Stimulated activated CD4-positive, alpha-beta T cell treated with anti-CD3 and anti-CD28 coated beads, Interleukin-4, amount 100 ng/mL, for 24 hours (primary cell): ENCODE measurements at regions not wholly inside any gene's neighbourhood (a gene's known extent, or its start where the extent isn't known, plus 50 kb on each side); places are given as distances from the start of the nearest gene placed in this dataset.
"Not testable (repeated sequence)": the region's sequence is repeated elsewhere in the genome, so short reads cannot be mapped to it uniquely, and the experiment has no call there.

Experiments used
- DNase-seq: peaks from one replicate; pipeline ENCODE4 v3.0.0-alpha.2; 2020

- peak; percentile 57 for DNase-seq
Observed at GRCh38 chr3:109806929-109807328, 469.6 kb upstream of the DPPA4 start.

DNA sequence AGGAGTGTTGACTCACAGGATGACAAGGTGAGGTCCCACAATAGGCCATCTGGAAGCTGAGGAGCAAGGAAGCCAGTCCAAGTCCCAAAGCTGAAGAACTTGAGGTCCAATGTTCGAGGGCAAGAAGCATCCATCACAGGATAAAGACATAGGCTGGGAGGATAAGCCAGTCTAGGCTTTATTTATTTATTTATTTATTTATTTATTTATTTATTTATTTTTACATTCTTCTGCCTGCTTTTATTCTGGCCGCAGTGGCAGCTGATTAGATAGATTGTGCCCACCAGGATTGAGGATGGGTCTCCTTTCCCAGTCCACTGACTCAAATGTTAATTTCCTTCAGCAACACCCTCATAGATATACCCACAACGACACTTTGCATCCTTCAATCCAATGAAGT is 472.2 kb upstream of the DPPA4 start:
- no peak for DNase-seq

DNA sequence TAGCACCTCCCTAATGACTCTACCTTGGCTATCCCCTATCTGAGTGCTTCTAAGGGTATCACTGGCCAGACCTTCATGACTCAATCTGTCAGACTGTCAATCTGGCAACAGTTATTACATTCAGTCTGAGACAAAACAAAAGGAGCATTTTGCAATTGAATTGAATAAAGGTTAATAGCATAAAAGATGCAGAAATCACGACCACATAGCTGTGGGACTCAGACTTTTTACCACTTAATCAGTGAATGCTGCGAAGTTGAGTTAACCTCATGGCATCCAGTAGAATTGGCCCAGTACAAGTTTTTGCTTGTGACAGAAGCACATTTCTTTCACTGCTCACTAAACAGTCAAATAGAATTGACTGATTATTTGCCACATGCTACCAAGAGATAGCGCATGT is 480.7 kb upstream of the DPPA4 start:
- no peak for DNase-seq

GRCh38 chr3:109819734-109820133 is 482.4 kb upstream of the DPPA4 start:
- no peak for DNase-seq

- DNase-seq: no peak
Observed at GRCh38 chr3:109825971-109826810, 488.8 kb upstream of the DPPA4 start.

GRCh38 chr3:109831403-109831802 is 494.1 kb upstream of the DPPA4 start:
- DNase-seq: no peak

GRCh38 chr3:109835958-109836357 is 498.6 kb upstream of the DPPA4 start:
- no peak for DNase-seq

DNA sequence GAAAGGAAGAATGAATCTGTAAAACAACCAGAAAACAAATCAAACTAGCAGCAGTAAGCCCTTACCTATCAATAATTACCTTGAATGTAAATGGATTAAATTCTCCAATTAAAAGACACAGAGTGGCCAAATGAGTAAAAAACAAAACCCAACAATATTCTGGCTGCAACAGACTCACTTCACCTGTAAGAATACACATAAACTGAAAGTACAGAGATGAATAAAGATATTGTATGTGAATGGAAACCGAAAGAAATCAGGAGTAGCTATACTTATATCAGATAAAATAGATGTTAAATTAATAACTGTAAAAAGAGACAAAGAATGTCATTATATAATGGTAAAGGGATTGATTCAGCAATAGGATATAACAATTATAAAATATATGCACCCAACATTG is 514.5 kb upstream of the DPPA4 start:
- no peak for DNase-seq

DNA sequence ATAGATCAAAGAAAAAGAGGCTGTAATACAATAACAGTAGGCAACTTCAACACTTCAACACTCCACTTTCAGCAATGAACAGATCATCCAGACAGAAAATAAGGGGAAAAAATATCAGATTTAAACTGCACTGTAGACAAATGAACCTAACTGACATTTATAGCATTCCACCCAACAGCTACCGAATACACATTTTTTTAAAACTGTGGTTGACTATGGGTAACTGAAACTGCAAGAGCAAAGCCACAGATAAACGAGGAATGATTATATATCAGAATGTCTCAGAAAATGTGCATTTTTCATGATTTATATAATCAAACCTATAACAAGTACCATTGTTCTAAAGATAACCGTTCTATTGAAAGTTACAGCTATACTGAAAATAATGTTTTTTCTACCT is 514.9 kb upstream of the DPPA4 start:
- DNase-seq: no peak

GRCh38 chr3:109853077-109853731 is 515.9 kb upstream of the DPPA4 start:
- no peak for DNase-seq

- no peak for DNase-seq
Observed at GRCh38 chr3:109863701-109864100, 526.4 kb upstream of the DPPA4 start.

DNA sequence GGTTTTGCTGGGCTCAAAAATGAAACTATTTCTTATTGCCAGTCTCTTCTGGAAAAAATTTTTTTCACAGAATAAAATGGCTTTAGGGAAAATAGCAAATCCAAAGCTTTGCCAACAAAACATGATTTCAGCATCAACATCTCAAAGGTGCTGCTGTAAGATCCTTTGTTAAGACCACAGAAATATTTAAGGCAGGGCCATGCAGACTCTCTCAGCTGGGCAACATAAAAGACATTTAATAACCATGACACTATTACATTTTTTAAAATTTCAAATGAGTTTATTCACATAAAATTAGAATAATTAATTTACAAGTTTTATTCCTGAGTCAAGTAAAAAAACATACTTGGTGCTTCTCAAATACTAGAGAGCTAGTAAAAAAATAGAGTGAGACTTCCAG is 527.1 kb upstream of the DPPA4 start:
- no peak for DNase-seq

- no peak for DNase-seq
Observed at GRCh38 chr3:109869586-109869985, 532.2 kb upstream of the DPPA4 start.

GRCh38 chr3:109874896-109875708 is 537.8 kb upstream of the DPPA4 start:
- no peak for DNase-seq

DNA sequence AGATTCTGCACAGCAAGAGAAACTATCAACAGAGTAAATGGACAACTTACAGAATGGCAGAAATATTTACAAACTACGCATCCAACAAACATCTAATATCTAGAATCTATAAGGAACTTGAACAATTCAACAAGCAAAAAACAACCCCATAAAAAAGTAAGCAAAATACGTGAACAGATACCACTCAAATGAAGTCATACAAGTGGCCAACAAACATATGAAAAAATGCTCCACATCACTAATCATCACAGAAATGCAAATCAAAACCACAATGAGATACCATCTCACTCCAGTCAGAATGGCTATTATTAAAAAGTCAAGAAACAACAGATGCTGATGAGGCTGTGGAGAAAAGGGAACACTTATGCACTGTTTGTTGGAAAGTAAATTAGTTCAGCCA is 540.3 kb upstream of the DPPA4 start:
- DNase-seq: not testable (repeated sequence)

GRCh38 chr3:109882144-109882543 is 544.8 kb upstream of the DPPA4 start:
- no peak for DNase-seq

DNA sequence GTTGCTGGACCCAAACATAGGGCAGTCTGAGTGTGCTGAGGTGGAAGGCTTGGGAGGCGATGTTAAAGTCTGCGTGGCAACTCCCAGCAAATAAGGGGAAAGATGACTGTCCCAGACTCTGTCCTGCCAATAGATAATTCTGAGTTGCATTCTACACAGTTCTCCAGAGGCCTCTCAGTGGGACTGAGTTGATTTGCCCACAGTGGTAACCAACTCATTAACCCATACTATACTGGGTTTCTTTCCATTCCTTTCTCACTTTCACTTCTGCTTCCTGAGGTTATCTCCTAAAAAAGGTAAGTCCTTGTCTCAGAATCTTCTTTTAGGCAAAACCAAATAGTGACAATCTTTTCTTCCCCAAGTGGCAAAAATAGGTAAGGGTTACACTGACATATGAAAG is 549.9 kb upstream of the DPPA4 start:
- DNase-seq: no peak

DNA sequence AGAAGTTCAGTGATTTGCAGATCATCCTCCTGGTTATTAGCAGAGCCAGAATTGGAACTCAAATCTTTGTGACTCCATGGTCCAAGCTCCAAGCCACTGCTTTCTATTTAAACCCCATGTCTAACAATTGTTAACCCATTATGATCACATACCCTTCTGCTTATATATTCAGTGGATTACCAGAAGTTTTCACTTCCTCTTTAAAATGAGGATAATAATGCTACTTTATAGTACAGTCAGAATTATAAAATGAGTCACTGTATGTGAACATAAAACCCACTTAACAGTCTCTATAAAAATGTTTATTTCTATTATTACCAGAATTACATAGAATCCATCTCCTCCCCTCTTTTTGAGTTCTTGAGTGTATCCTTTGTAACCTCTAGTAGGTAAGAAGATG is 550.7 kb upstream of the DPPA4 start:
- no peak for DNase-seq

DNA sequence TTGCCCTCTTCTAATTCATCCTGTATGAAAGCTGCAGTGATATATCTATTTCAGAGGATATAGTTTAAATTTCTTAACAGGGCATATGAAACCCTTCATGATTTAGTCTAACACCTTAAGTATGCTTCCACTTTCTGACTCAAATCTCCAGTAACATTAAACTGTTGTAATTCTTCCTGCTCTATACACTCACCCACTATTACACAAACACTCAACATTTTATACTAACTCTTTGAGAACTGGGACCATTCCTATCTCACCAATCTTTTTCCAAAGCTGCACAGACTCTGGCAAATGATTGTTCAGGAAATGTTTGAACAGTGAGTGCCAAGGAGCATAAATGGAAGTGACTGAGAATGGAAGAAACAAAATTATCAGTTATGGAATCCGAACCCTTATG is 560.4 kb upstream of the DPPA4 start:
- DNase-seq: no peak

GRCh38 chr3:109899925-109900324 is 562.6 kb upstream of the DPPA4 start:
- no peak for DNase-seq

DNA sequence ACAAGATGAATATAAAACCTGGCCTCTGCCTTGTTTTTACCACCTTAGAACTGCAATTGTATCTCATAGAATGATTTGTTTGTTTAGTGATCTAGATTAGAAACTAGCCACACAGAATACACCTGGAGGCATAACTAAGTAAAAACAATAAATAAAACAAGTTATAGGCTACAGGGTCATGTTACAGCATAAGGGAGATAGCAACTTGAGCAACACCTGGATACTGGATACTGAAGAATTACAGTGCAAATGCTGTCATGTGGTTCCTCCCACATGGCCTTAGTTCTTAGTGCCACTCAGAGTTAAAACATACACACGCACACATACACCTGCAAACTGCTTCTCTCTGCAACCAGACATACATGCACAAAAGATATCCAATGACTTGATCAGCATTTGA is 563.4 kb upstream of the DPPA4 start:
- no peak for DNase-seq

- DNase-seq: no peak
Observed at GRCh38 chr3:109902549-109902948, 565.2 kb upstream of the DPPA4 start.

- no peak for DNase-seq
Observed at GRCh38 chr3:109903100-109903499, 565.8 kb upstream of the DPPA4 start.

DNA sequence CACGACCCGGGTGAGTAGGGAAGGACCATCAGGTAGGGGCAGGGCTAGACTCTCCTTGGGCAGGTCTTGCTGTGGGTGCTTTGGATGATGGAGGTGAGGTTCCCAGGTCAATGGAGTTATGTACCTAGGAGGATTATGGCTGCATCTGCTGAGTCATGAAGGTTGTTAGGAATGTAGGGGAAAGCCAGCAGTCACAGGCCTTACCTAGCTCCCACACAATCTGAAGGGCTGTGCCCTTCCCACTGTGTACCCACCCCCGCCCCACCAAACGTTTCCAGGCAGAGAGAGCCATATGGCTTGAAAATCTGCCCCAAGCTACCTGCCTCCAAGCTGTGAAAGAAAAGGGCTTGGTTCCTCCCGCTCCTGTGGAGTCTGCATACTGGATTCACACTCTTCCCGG is 573.4 kb upstream of the DPPA4 start:
- no peak for DNase-seq
